H1 (cell line): ENCODE measurements at regions not wholly inside any gene's neighbourhood (a gene's known extent, or its start where the extent isn't known, plus 50 kb on each side); places are given as distances from the start of the nearest gene placed in this dataset.

ENCODE experiments used
- BACH1 ChIP-seq: IDR thresholded peaks from 2 replicates; pipeline ENCODE4 v1.6.1; 2012; ENCODE audit warnings: low read length, improper control_type of control experiment
- CHD7 ChIP-seq: fragments of 300-600 bp; sonication (generic); IDR thresholded peaks from 2 replicates; pipeline ENCODE4 v1.7.1; 2012; ENCODE audit warnings: low read length, moderate library complexity, mild to moderate bottlenecking, inconsistent platforms; ENCODE audit not compliant: insufficient replicate concordance
- HDAC2 ChIP-seq, 2 experiments: fragments of 300-600 bp in 1 of 2; sonication (generic) in 1 of 2; IDR thresholded peaks; 2 replicates each; pipeline ENCODE4 v1.6.1; 2011 to 2012; ENCODE audit warnings: low read depth in 2 of 2, low read length in 2 of 2, mild to moderate bottlenecking in 2 of 2, moderate library complexity in 2 of 2, borderline replicate concordance in 1 of 2, inconsistent platforms in 1 of 2
- RBBP5 ChIP-seq: IDR thresholded peaks from 2 replicates; pipeline ENCODE4 v1.7.1; 2012; ENCODE audit warnings: low read depth, mild to moderate bottlenecking, inconsistent platforms, low read length, moderate library complexity, borderline replicate concordance
- ZNF274 ChIP-seq: IDR thresholded peaks from 2 replicates; pipeline ENCODE4 v1.7.0; 2012; ENCODE audit warnings: low read length, borderline replicate concordance; ENCODE audit errors: extremely low read depth

GRCh38 chr6:141260627-141261015 is 872.1 kb upstream of the GJE1 start (continued):
- TF ChIP-seq CHD7: no peak
- TF ChIP-seq RBBP5: no peak
- no peak for TF ChIP-seq ZNF274
- TF ChIP-seq HDAC2 (IDR thresholded peaks at IDR 0.05; ENCODE audit: borderline replicate concordance in 1 of 2, low read depth in 2 of 2, low read length in 2 of 2): no peak
- TF ChIP-seq BACH1: no peak
